ENCODE measurements at regions not wholly inside any gene's neighbourhood (a gene's known extent, or its start where the extent isn't known, plus 50 kb on each side); places are given as distances from the start of the nearest gene placed in this dataset.

- no peak overlapping the region for H3K9ac ChIP-seq (ENCODE audit: low read depth in 1 of 2, low read length in 2 of 2)
- H3K36me3 ChIP-seq (ENCODE audit: control insufficient read depth in 4 of 4, insufficient read depth in 3 of 4, low read depth in 1 of 4, low read length in 3 of 4), result no peaks in the 10 kb centered on the region
- WGBS, result 50% methylated on average over 1 of the region's 1 CpG
- no peaks in the 10 kb centered on the region for H3K4me1 ChIP-seq (ENCODE audit: control insufficient read depth in 4 of 4, insufficient read depth in 4 of 4, low read length in 3 of 4)
- TF ChIP-seq TAF1 (conservative IDR thresholded peaks at IDR 0.05), result no peak
- no peak for TF ChIP-seq RAD21 (IDR thresholded peaks at IDR 0.05)
- no peak for TF ChIP-seq SP1 (IDR thresholded peaks at IDR 0.05)
- H3K27ac ChIP-seq (ENCODE audit: low read depth in 1 of 2, low read length in 2 of 2), result no peak overlapping the region
- H3K4me3 ChIP-seq (ENCODE audit: low read depth in 1 of 3, low read length in 3 of 3), result no peak overlapping the region
- DNase-seq (ENCODE audit: low spot score), result no peak
- no peaks in the 10 kb centered on the region for H3K27me3 ChIP-seq (ENCODE audit: control insufficient read depth in 4 of 4, insufficient read depth in 4 of 4, low read length in 3 of 4)
- no peaks in the 10 kb centered on the region for H3K9me3 ChIP-seq (ENCODE audit: control insufficient read depth in 4 of 4, low read length in 3 of 4)
Observed at GRCh38 chr17:70324031-70324430, 154.7 kb downstream of the KCNJ2 start.

DNA sequence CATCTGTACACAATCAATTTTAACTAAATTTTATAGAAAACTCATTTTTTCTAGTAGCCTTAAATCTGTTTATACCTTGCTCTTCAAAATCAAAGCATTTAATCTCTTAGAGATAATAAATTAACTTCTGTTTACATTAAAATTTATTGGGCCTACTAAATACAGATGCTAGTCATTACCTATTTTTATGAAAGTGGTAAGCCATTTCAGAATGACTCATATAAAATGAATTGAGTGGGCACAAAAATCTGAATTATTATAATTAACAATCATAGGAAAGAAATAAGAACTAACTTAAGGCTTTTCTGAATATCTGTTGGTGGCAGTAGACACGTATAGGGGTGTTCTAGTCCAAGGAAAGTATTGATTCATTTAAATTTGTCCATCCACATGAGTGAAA is 157.9 kb downstream of the KCNJ2 start:
- no peaks in the 10 kb centered on the region for H3K36me3 ChIP-seq (ENCODE audit: control insufficient read depth in 4 of 4, insufficient read depth in 3 of 4, low read depth in 1 of 4, low read length in 3 of 4)
- no peak overlapping the region for H3K9ac ChIP-seq (ENCODE audit: low read depth in 1 of 2, low read length in 2 of 2)
- no peak for DNase-seq (ENCODE audit: low spot score)
- TF ChIP-seq SP1 (IDR thresholded peaks at IDR 0.05), result no peak
- TF ChIP-seq, protein P1, sequence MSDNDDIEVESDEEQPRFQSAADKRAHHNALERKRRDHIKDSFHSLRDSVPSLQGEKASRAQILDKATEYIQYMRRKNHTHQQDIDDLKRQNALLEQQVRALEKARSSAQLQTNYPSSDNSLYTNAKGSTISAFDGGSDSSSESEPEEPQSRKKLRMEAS (IDR thresholded peaks at IDR 0.05), result no peak
- TF ChIP-seq EGR1 (IDR thresholded peaks at IDR 0.05; ENCODE audit: low read depth in 2 of 2), result no peak
- no peak for TF ChIP-seq YY1 (IDR thresholded peaks at IDR 0.05)
- no peak for TF ChIP-seq HNF4A (conservative IDR thresholded peaks at IDR 0.05)
- no peak for TF ChIP-seq TAF1 (conservative IDR thresholded peaks at IDR 0.05)
- TF ChIP-seq RXRA (IDR thresholded peaks at IDR 0.05), result no peak
- no peak for TF ChIP-seq RAD21 (IDR thresholded peaks at IDR 0.05)
- no peak for TF ChIP-seq ZBTB33 (IDR thresholded peaks at IDR 0.05)
- TF ChIP-seq HNF4G (IDR thresholded peaks at IDR 0.05), result no peak
- TF ChIP-seq GABPA (IDR thresholded peaks at IDR 0.05 in 1 of 2, conservative IDR thresholded peaks at IDR 0.05 in 1 of 2), result no peak
- TF ChIP-seq NR2F2 (IDR thresholded peaks at IDR 0.05), result no peak
- TF ChIP-seq REST (IDR thresholded peaks at IDR 0.05), result no peak
- no peak for TF ChIP-seq CTCF (IDR thresholded peaks at IDR 0.05; ENCODE audit: low read depth, low read length, missing input control)
- no peak for TF ChIP-seq JUND (IDR thresholded peaks at IDR 0.05)
- no peak overlapping the region for H3K27ac ChIP-seq (ENCODE audit: low read depth in 1 of 2, low read length in 2 of 2)
- no peak overlapping the region for H3K4me3 ChIP-seq (ENCODE audit: low read depth in 1 of 3, low read length in 3 of 3)
- no peaks in the 10 kb centered on the region for H3K27me3 ChIP-seq (ENCODE audit: control insufficient read depth in 4 of 4, insufficient read depth in 4 of 4, low read length in 3 of 4)
- 78% methylated on average over 1 of the region's 1 CpG for WGBS
- H3K4me1 ChIP-seq (ENCODE audit: control insufficient read depth in 4 of 4, insufficient read depth in 4 of 4, low read length in 3 of 4), result no peaks in the 10 kb centered on the region
- H3K9me3 ChIP-seq (ENCODE audit: control insufficient read depth in 4 of 4, low read length in 3 of 4), result peaks cover 0 to 3% (median 0%) of the 10 kb centered on the region in 4 donors

Measured in liver (tissue), 8 donors.